SH-SY5Y (cell line): ENCODE measurements at regions not wholly inside any gene's neighbourhood (a gene's known extent, or its start where the extent isn't known, plus 50 kb on each side); places are given as distances from the start of the nearest gene placed in this dataset.

Experiments
- GATA2 ChIP-seq: IDR thresholded peaks from 2 replicates; pipeline ENCODE4 v1.6.1; 2011; ENCODE audit warnings: mild to moderate bottlenecking, low read depth, low read length
- GATA3 ChIP-seq: IDR thresholded peaks from 2 replicates; pipeline ENCODE4 v1.6.1; 2011; ENCODE audit warnings: low read depth, mild to moderate bottlenecking, low read length, moderate library complexity

DNA sequence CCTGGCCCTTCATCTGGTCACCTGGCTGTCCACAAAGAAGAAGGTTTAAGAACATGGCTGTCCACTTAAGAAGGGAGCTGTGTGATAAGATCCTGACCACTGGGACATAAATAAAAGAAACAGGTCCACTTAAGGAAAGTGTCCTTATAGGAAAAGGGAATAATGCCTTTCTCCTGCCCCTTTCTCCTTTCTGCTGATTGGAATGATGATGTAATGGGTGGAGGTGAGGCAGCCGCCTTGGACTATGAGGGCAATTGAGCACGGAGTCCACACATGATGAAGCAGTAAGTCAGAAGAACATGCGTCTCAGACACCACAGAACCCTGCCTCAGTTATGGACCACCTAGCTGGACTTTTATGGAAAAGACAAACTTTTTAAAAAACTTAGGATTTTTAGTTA, 401.1 kb downstream of the SHANK2 start:
- no peak for TF ChIP-seq GATA2
- no peak for TF ChIP-seq GATA3
